Endothelial cell of umbilical vein (primary cell): ENCODE measurements at regions not wholly inside any gene's neighbourhood (a gene's known extent, or its start where the extent isn't known, plus 50 kb on each side); places are given as distances from the start of the nearest gene placed in this dataset.

ENCODE experiments used
- BruUV-seq: library from RNA; stranded (reverse); fragments of 400-500 nt; replicated peaks from 2 replicates; lab custom pipeline; 2021; lab: Mats Ljungman, UMichigan
- CTCF ChIA-PET: fragments of 300-600, 350-600 bp; sonication (Branson Sonifier 250); formaldehyde crosslinking; loops from one replicate; lab custom pipeline; 2021; ENCODE audit warnings: antibody characterized with exemption, inconsistent platforms; lab: Charles Lee
- POLR2A ChIA-PET: fragments of 300-600, 350-600 bp; sonication (Branson Sonifier 250); formaldehyde crosslinking; loops from one replicate; lab custom pipeline; 2021; ENCODE audit warnings: antibody characterized with exemption, inconsistent platforms; lab: Charles Lee
- DNase-seq: peaks from one replicate; pipeline ENCODE4 v3.0.0-alpha.2; 2011; ENCODE audit warnings: low read depth, low spot score
- FAIRE-seq: peaks from 2 replicates; lab custom pipeline; 2011; peaks lifted over from hg19 to GRCh38; lab: Jason Lieb, UNC
- H2AFZ ChIP-seq: 2 replicates; pipeline ENCODE4 v1.6.0; 2012; ENCODE audit warnings: low read depth, low read length, control low read depth, inconsistent platforms
- H3K27ac ChIP-seq: 2 replicates; pipeline ENCODE4 v1.5.1; 2011; ENCODE audit warnings: low read depth, mild to moderate bottlenecking, control low read depth, low read length, moderate library complexity; ENCODE audit not compliant: insufficient read depth
- H3K27me3 ChIP-seq, 2 experiments: 2 replicates each; pipeline versions ENCODE4 v1.6.0 to v1.6.1; 2011; ENCODE audit warnings: low read length in 2 of 2, mixed read lengths in 1 of 2; ENCODE audit not compliant: control insufficient read depth in 2 of 2, insufficient read depth in 2 of 2
- H3K36me3 ChIP-seq, 2 experiments: 2 replicates in 1 of 2; 3 replicates in 1 of 2; pipeline ENCODE4 v1.5.1; 2011; ENCODE audit warnings: low read length in 2 of 2, mild to moderate bottlenecking in 1 of 2, moderate library complexity in 1 of 2; ENCODE audit not compliant: control insufficient read depth in 2 of 2, insufficient read depth in 2 of 2; ENCODE audit errors: extremely low read depth in 1 of 2
- H3K4me1 ChIP-seq: 3 replicates; pipeline ENCODE4 v1.5.1; 2011; ENCODE audit warnings: mild to moderate bottlenecking, low read length; ENCODE audit not compliant: control insufficient read depth, insufficient read depth; ENCODE audit errors: extremely low read depth
- H3K4me2 ChIP-seq: 2 replicates; pipeline ENCODE4 v1.6.1; 2011; ENCODE audit warnings: low read length, control low read depth, mixed read lengths; ENCODE audit not compliant: insufficient read depth
- H3K4me3 ChIP-seq, 3 experiments: fragments of 200-600 bp in 1 of 3; sonication (generic), shearing (Covaris generic) in 1 of 3; replicated peaks in 1 of 3; 2 replicates each; pipeline ENCODE4 v1.5.1; 2011 to 2016; ENCODE audit warnings: control low read depth in 3 of 3, low read length in 3 of 3, mild to moderate bottlenecking in 2 of 3, inconsistent platforms in 1 of 3, low read depth in 1 of 3, moderate library complexity in 1 of 3; ENCODE audit not compliant: insufficient read depth in 1 of 3
- H3K79me2 ChIP-seq: 2 replicates; pipeline ENCODE4 v1.6.0; 2012; ENCODE audit warnings: low read length, inconsistent platforms; ENCODE audit not compliant: control insufficient read depth, insufficient read depth
- H3K9ac ChIP-seq: replicated peaks from 2 replicates; pipeline ENCODE3; 2011; ENCODE audit warnings: low read length, control low read depth; ENCODE audit not compliant: insufficient read depth; ENCODE audit errors: extremely low read depth
- H3K9me1 ChIP-seq: replicated peaks from 3 replicates; pipeline ENCODE4 v1.6.0; 2011; ENCODE audit warnings: mild to moderate bottlenecking, low read length; ENCODE audit not compliant: control insufficient read depth, insufficient read depth; ENCODE audit errors: extremely low read depth
- H3K9me3 ChIP-seq: replicated peaks from 2 replicates; pipeline ENCODE4 v1.5.1; 2012; ENCODE audit warnings: low read length, inconsistent platforms; ENCODE audit not compliant: control insufficient read depth, insufficient read depth
- H4K20me1 ChIP-seq: replicated peaks from 2 replicates; pipeline ENCODE3; 2011; ENCODE audit warnings: mild to moderate bottlenecking, low read length; ENCODE audit not compliant: control insufficient read depth, insufficient read depth; ENCODE audit errors: extremely low read depth
- CTCF ChIP-seq, 2 donors: IDR thresholded peaks; 1 replicate in 1 of 2; 2 replicates in 1 of 2; pipeline ENCODE4 v1.5.1; 2011; ENCODE audit warnings: low read length in 2 of 2, mild to moderate bottlenecking in 2 of 2, moderate library complexity in 2 of 2, control low read depth in 1 of 2, inconsistent platforms in 1 of 2, low read depth in 1 of 2; ENCODE audit not compliant: insufficient read depth in 1 of 2; ENCODE audit errors: extremely low read depth in 1 of 2
- EZH2 ChIP-seq: IDR thresholded peaks from 2 replicates; pipeline ENCODE4 v1.6.1; 2012; ENCODE audit warnings: borderline replicate concordance, low read depth, mild to moderate bottlenecking, moderate library complexity, low read length, inconsistent platforms; ENCODE audit not compliant: severe bottlenecking
- FOS ChIP-seq: IDR thresholded peaks from 2 replicates; pipeline ENCODE4 v1.6.1; 2011; ENCODE audit warnings: mild to moderate bottlenecking, low read length, moderate library complexity, borderline replicate concordance; ENCODE audit not compliant: insufficient read depth
- GATA2 ChIP-seq: IDR thresholded peaks from 2 replicates; pipeline ENCODE4 v1.7.0; 2011; ENCODE audit warnings: low read depth, mild to moderate bottlenecking, moderate library complexity, mixed read lengths, low read length; ENCODE audit not compliant: insufficient read length, insufficient read depth
- JUN ChIP-seq: IDR thresholded peaks from 2 replicates; pipeline ENCODE4 v1.6.1; 2011; ENCODE audit warnings: borderline replicate concordance, low read depth; ENCODE audit not compliant: insufficient read length, insufficient read depth
- MYC ChIP-seq: IDR thresholded peaks from one replicate; pipeline ENCODE4 v1.6.1; 2011; ENCODE audit warnings: mild to moderate bottlenecking, low read depth, low read length
- POLR2A ChIP-seq: IDR thresholded peaks from 2 replicates; pipeline ENCODE4 v1.6.1; 2012; ENCODE audit warnings: low read depth, mild to moderate bottlenecking, control low read depth, low read length
- POLR2AphosphoS5 ChIP-seq: IDR thresholded peaks from 2 replicates; pipeline ENCODE4 v1.6.1; 2012; ENCODE audit warnings: low read depth, mild to moderate bottlenecking, control low read depth, low read length, moderate library complexity; ENCODE audit not compliant: insufficient read depth
- dilution Hi-C: fragments of 300-500 bp; cut with MboI; formaldehyde crosslinking; loops from one replicate; pipeline ENCODE4 v1.15.0; 2019; ENCODE audit warnings: low sequenced_read_pairs; ENCODE audit not compliant: extremely low pct_ligation_motif_present
- intact Hi-C: fragments of 100-400 bp; cut with micrococcal nuclease; formaldehyde crosslinking; loops from one replicate; pipeline ENCODE4 v1.10.0; 2022
- TF ChIP-seq, protein P1 (sequence below): IDR thresholded peaks from 2 replicates; pipeline ENCODE4 v1.6.1; 2011; ENCODE audit not compliant: insufficient read depth, insufficient read length

DNA sequence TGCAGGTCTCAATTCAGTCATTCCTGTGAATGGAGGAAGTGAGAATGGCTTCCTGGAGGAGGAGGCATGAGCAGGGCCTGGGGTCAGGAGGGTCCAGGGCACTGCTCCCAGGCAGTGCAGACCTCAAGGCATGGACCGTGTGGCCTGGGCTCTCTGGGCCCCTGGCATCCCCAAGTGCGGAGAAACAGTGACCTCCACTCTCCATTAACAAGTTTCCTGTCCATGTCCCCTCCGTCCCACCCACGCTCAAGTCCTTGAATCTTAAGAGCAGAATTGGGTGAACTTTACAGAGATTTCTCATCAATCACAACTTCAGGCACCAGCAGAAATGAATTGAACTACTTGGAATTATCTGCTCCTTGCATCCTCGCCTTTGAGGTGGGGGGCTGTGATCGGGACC lies 211.1 kb downstream of the NPHP4 start:
- Histone ChIP-seq H3K4me3 (no peak overlapping the region), H3K27me3 (no peaks in the 10 kb centered on the region), H2AFZ (no peak overlapping the region), H3K9me3 (no peaks in the 10 kb centered on the region), H3K36me3 (no peaks in the 10 kb centered on the region), H3K9me1 (no peaks in the 10 kb centered on the region), H4K20me1 (no peaks in the 10 kb centered on the region), H3K4me1 (no peaks in the 10 kb centered on the region), H3K27ac (no peak overlapping the region), H3K9ac (no peak overlapping the region), H3K4me2 (no peak overlapping the region), H3K79me2 (no peaks in the 10 kb centered on the region)
- dilution Hi-C loops = no loop called here
- no peak for DNase-seq
- POLR2A ChIA-PET = no interaction called here
- CTCF ChIA-PET = no interaction called here
- FAIRE-seq = no peak
- no peak for TF ChIP-seq MYC
- no peak for TF ChIP-seq GATA2
- no peak for TF ChIP-seq POLR2A
- TF ChIP-seq CTCF (IDR thresholded peaks at IDR 0.05; ENCODE audit: extremely low read depth in 1 of 2, insufficient read depth in 1 of 2, low read depth in 1 of 2, low read length in 2 of 2) = no peak
- TF ChIP-seq, protein P1, sequence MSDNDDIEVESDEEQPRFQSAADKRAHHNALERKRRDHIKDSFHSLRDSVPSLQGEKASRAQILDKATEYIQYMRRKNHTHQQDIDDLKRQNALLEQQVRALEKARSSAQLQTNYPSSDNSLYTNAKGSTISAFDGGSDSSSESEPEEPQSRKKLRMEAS = no peak
- TF ChIP-seq EZH2 = no peak
- TF ChIP-seq FOS = no peak
- intact Hi-C loops = no loop called here
- no TSS peak for BruUV-seq

DNA sequence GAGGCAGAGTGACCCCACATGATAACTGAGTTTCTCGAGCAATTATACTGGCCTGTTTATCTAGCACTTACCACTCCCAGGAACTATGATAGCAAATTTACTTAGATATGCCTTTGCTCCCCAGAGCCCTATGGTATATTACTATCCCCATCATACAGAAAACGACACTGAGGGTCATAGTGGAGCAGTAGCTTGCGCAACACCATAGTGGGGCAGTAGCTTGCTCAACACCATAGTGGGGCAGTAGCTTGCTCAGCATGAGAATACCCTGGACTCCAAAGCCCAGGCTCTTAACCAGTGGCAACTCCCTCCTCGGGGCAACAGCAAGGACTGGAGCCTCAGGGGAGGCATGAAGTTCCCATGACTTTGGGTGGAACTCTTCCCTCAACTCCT lies 211.9 kb downstream of the NPHP4 start:
- no peak for FAIRE-seq
- H3K4me1 ChIP-seq = no peaks in the 10 kb centered on the region
- H3K79me2 ChIP-seq = no peaks in the 10 kb centered on the region
- TF ChIP-seq MYC (no peak), EZH2 (no peak), POLR2AphosphoS5 (no peak), GATA2 (no peak), FOS (no peak), JUN (no peak), POLR2A (no peak), CTCF (IDR thresholded peaks at IDR 0.05; ENCODE audit: extremely low read depth in 1 of 2, insufficient read depth in 1 of 2, low read depth in 1 of 2, low read length in 2 of 2) (no peak)
- TF ChIP-seq, protein P1 = no peak
- intact Hi-C loops (no loop called here), dilution Hi-C loops (no loop called here)
- H3K4me2 ChIP-seq = no peak overlapping the region
- H3K9ac ChIP-seq = no peak overlapping the region
- no peaks in the 10 kb centered on the region for H3K9me3 ChIP-seq
- POLR2A ChIA-PET = no interaction called here
- no peak overlapping the region for H2AFZ ChIP-seq
- DNase-seq = no peak
- no peaks in the 10 kb centered on the region for H4K20me1 ChIP-seq
- no peak overlapping the region for H3K27ac ChIP-seq
- H3K36me3 ChIP-seq = no peaks in the 10 kb centered on the region
- no peak overlapping the region for H3K4me3 ChIP-seq
- BruUV-seq = no TSS peak
- CTCF ChIA-PET = no interaction called here
- H3K9me1 ChIP-seq = no peaks in the 10 kb centered on the region
- H3K27me3 ChIP-seq = no peaks in the 10 kb centered on the region
